ENCODE measurements at regions not wholly inside any gene's neighbourhood (a gene's known extent, or its start where the extent isn't known, plus 50 kb on each side); places are given as distances from the start of the nearest gene placed in this dataset.

- H3K36me3 ChIP-seq (ENCODE audit: insufficient read depth, low read length) = no peaks in the 10 kb centered on the region
- no peaks in the 10 kb centered on the region for H3K27me3 ChIP-seq (ENCODE audit: insufficient read depth, low read length, poor library complexity)
- no peak for ATAC-seq (ENCODE audit: insufficient read depth, low read depth)
- no peak for DNase-seq
- TF ChIP-seq CTCF (IDR thresholded peaks at IDR 0.05; ENCODE audit: borderline replicate concordance, extremely low read depth, low read length, poor library complexity, severe bottlenecking) (no peak), EZH2 (IDR thresholded peaks at IDR 0.05; ENCODE audit: borderline replicate concordance, low read depth, low read length, severe bottlenecking) (no peak)
- no peak overlapping the region for H2AFZ ChIP-seq (ENCODE audit: low read depth, low read length)
- H3K4me2 ChIP-seq (ENCODE audit: insufficient read depth, low read length) = no peak overlapping the region
- H3K27ac ChIP-seq (ENCODE audit: low read length) = no peak overlapping the region
- no peaks in the 10 kb centered on the region for H3K9me3 ChIP-seq (ENCODE audit: insufficient read depth, low read length, severe bottlenecking)
- H3K79me2 ChIP-seq (ENCODE audit: insufficient read depth, low read length) = no peaks in the 10 kb centered on the region
- no peak overlapping the region for H3K4me3 ChIP-seq (ENCODE audit: low read depth in 1 of 2, low read length in 2 of 2)
- no peaks in the 10 kb centered on the region for H4K20me1 ChIP-seq (ENCODE audit: insufficient read depth, low read length)
- H3K9ac ChIP-seq (ENCODE audit: low read depth, low read length) = no peak overlapping the region
- no peaks in the 10 kb centered on the region for H3K4me1 ChIP-seq (ENCODE audit: insufficient read depth, low read length)
These were observed 139.1 kb downstream of the TSEN15 start for GRCh38 chr1:184190616-184191015.

GRCh38 chr1:184191181-184191621 lies 139.7 kb downstream of the TSEN15 start:
- Histone ChIP-seq H3K36me3 (ENCODE audit: insufficient read depth, low read length) (no peaks in the 10 kb centered on the region), H3K9me3 (ENCODE audit: insufficient read depth, low read length, severe bottlenecking) (no peaks in the 10 kb centered on the region), H3K4me3 (ENCODE audit: low read depth in 1 of 2, low read length in 2 of 2) (no peak overlapping the region), H3K4me2 (ENCODE audit: insufficient read depth, low read length) (no peak overlapping the region), H3K27me3 (ENCODE audit: insufficient read depth, low read length, poor library complexity) (no peaks in the 10 kb centered on the region), H3K4me1 (ENCODE audit: insufficient read depth, low read length) (no peaks in the 10 kb centered on the region), H4K20me1 (ENCODE audit: insufficient read depth, low read length) (no peaks in the 10 kb centered on the region), H2AFZ (ENCODE audit: low read depth, low read length) (no peak overlapping the region), H3K79me2 (ENCODE audit: insufficient read depth, low read length) (no peaks in the 10 kb centered on the region), H3K9ac (ENCODE audit: low read depth, low read length) (no peak overlapping the region), H3K27ac (ENCODE audit: low read length) (no peak overlapping the region)
- no peak for DNase-seq
- ATAC-seq (ENCODE audit: insufficient read depth, low read depth) = no peak
- no peak for TF ChIP-seq CTCF (IDR thresholded peaks at IDR 0.05; ENCODE audit: borderline replicate concordance, extremely low read depth, low read length, poor library complexity, severe bottlenecking)
- no peak for TF ChIP-seq EZH2 (IDR thresholded peaks at IDR 0.05; ENCODE audit: borderline replicate concordance, low read depth, low read length, severe bottlenecking)

- no peaks in the 10 kb centered on the region for H3K4me1 ChIP-seq (ENCODE audit: insufficient read depth, low read length)
- ATAC-seq (ENCODE audit: insufficient read depth, low read depth) = no peak
- no peak for TF ChIP-seq CTCF (IDR thresholded peaks at IDR 0.05; ENCODE audit: borderline replicate concordance, extremely low read depth, low read length, poor library complexity, severe bottlenecking)
- TF ChIP-seq EZH2 (IDR thresholded peaks at IDR 0.05; ENCODE audit: borderline replicate concordance, low read depth, low read length, severe bottlenecking) = no peak
- H4K20me1 ChIP-seq (ENCODE audit: insufficient read depth, low read length) = no peaks in the 10 kb centered on the region
- H3K79me2 ChIP-seq (ENCODE audit: insufficient read depth, low read length) = no peaks in the 10 kb centered on the region
- H3K36me3 ChIP-seq (ENCODE audit: insufficient read depth, low read length) = no peaks in the 10 kb centered on the region
- no peak overlapping the region for H3K27ac ChIP-seq (ENCODE audit: low read length)
- DNase-seq = no peak
- no peak overlapping the region for H3K9ac ChIP-seq (ENCODE audit: low read depth, low read length)
- H3K4me2 ChIP-seq (ENCODE audit: insufficient read depth, low read length) = no peak overlapping the region
- no peak overlapping the region for H2AFZ ChIP-seq (ENCODE audit: low read depth, low read length)
- no peak overlapping the region for H3K4me3 ChIP-seq (ENCODE audit: low read depth in 1 of 2, low read length in 2 of 2)
- no peaks in the 10 kb centered on the region for H3K9me3 ChIP-seq (ENCODE audit: insufficient read depth, low read length, severe bottlenecking)
- no peaks in the 10 kb centered on the region for H3K27me3 ChIP-seq (ENCODE audit: insufficient read depth, low read length, poor library complexity)
These were observed 141.3 kb downstream of the TSEN15 start for GRCh38 chr1:184192796-184193195.

- H2AFZ ChIP-seq (ENCODE audit: low read depth, low read length) = no peak overlapping the region
- no peak overlapping the region for H3K27ac ChIP-seq (ENCODE audit: low read length)
- H3K36me3 ChIP-seq (ENCODE audit: insufficient read depth, low read length) = no peaks in the 10 kb centered on the region
- no peaks in the 10 kb centered on the region for H3K4me1 ChIP-seq (ENCODE audit: insufficient read depth, low read length)
- ATAC-seq (ENCODE audit: insufficient read depth, low read depth) (no peak), DNase-seq (no peak)
- no peak overlapping the region for H3K4me2 ChIP-seq (ENCODE audit: insufficient read depth, low read length)
- H3K9ac ChIP-seq (ENCODE audit: low read depth, low read length) = no peak overlapping the region
- no peaks in the 10 kb centered on the region for H4K20me1 ChIP-seq (ENCODE audit: insufficient read depth, low read length)
- H3K9me3 ChIP-seq (ENCODE audit: insufficient read depth, low read length, severe bottlenecking) = no peaks in the 10 kb centered on the region
- no peak overlapping the region for H3K4me3 ChIP-seq (ENCODE audit: low read depth in 1 of 2, low read length in 2 of 2)
- H3K79me2 ChIP-seq (ENCODE audit: insufficient read depth, low read length) = no peaks in the 10 kb centered on the region
- H3K27me3 ChIP-seq (ENCODE audit: insufficient read depth, low read length, poor library complexity) = no peaks in the 10 kb centered on the region
- TF ChIP-seq CTCF (IDR thresholded peaks at IDR 0.05; ENCODE audit: borderline replicate concordance, extremely low read depth, low read length, poor library complexity, severe bottlenecking) (no peak), EZH2 (IDR thresholded peaks at IDR 0.05; ENCODE audit: borderline replicate concordance, low read depth, low read length, severe bottlenecking) (no peak)
These were observed 141.9 kb downstream of the TSEN15 start for GRCh38 chr1:184193451-184193850.
